GM18499 (cell line): ENCODE measurements at regions not wholly inside any gene's neighbourhood (a gene's known extent, or its start where the extent isn't known, plus 50 kb on each side); places are given as distances from the start of the nearest gene placed in this dataset.
A peak's percentile ranks its signal among the peaks of the same experiment; 100 is the strongest.

Experiments used
- ATAC-seq: cut with Tn5 transposase; IDR thresholded peaks from one replicate; pipeline ENCODE4 v1.9.1; 2021; ENCODE audit warnings: moderate number of reproducible peaks; ENCODE audit not compliant: insufficient read depth, unreplicated experiment

DNA sequence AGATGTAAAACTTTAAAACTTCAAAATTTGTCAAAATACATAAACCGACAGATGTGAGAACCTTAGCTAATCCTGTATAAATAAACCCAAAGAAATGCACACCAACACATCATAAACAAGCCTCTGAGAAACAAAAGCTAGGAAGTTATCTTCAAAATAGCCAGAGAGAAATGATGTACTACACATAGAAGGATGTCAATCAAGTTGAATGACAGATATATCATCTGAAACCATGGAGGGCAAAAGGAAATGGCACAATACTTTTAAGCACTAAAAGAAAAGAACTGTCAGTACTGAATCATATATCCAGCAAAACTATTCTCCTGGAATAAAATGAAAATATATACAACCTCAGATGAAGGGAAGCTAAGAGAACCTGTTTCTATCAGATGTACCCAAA, 595.1 kb upstream of the PTGER4 start:
- ATAC-seq = no peak

DNA sequence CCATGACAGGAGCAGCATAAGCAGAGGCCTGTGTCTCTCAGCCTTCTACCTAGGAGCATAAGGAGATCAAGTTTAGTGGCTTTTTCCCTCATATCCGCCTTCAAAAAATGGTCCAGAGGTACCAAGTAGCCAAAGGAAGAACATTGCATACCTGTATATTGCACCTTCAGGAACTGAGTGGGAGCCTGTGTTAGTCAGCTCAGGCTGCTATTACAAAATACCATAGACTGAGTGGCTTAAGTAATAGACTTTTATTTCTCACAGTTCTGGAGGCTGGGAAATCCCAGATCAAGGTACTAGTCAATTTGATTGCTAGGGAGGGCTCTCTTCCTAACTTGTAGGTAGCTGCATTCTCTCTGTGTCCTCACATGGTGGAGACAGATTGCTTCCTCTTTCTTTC, 597.4 kb upstream of the PTGER4 start:
- ATAC-seq = no peak

DNA sequence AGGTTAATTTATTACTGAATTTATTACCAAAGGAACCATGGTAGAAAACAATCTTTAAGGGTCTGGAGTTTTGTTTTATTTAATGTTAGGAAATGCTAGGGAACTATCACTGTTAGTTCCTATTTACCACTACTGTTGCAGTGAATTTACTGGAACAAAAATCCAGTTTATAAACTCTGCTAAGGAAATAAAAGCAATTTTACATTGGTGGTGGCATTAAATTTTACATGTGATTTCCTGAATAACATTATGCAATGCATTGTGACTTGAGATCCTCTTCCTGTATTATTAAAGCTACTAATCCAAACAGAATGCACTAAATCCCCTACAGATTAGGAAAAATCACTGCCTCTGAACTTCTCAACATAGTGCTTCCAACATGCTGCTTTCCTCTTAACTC, 599.5 kb upstream of the PTGER4 start:
- no peak for ATAC-seq

DNA sequence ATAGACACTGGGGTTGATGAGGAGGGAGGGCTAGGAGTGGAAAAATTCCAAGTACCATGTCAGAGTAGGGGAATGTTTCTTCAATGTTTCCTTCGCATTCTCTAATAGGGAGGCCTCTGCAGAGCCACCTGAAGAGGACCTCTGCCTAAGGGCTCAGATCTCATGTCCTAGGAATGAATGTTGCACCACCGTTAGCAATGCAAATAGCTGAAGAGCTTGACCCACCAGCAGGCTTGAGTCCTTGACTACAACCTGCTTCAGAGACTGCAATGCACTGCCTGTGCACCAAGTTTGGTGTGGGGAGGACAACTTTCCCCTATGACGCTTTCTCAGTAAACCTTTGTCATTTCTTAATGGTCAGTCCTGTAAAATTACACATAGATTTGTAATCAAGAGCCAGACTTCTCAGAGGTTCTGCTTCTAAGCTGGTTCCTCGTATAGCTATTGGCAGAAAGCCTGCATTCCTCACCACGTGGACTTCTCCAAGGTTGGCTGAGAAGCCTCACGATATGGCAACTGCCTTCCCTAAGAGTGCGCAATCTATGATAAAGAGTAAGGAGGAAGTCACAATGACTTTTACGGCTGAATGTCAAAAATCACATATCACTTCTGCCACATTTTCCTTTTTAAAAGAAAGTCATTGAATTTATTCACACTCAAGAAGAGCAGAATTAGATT, 600.7 kb upstream of the PTGER4 start:
- ATAC-seq = no peak

DNA sequence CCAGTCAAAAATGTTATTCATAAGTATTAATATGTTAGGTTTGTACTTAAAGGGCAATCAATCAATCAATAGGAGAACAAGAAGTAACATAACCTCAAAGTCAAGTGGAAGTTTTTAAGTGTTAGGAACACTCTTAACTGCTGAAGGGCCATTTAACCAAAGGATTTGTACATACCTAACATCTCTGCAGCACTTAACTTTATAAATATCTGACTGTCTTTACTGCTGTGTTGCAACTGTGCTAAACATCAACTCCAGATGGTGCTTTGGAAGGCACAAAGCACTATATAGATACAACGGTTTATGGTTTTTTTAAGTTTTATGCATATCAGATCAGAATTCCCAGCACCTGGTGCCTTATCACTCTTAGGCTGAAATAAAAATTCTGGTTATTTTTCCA, 604.9 kb upstream of the PTGER4 start:
- ATAC-seq = no peak

DNA sequence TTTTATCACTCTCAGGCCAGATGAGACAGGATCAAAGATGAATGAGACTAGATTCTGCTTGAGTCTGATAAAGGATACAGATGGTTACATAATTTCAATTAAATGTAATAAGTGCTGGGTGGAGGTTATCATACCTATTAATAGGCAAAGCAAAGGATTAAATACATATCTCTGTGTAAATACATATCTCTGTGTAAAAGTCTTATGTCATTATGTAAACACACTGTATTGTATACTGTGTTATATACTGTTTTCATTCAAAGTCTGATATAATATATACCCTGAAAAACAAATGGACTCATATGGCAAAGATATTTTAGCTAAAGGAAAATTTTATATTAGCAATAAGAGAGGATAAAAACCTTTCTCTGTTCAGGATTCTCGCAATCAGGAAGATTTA, 605.8 kb upstream of the PTGER4 start:
- no peak for ATAC-seq

DNA sequence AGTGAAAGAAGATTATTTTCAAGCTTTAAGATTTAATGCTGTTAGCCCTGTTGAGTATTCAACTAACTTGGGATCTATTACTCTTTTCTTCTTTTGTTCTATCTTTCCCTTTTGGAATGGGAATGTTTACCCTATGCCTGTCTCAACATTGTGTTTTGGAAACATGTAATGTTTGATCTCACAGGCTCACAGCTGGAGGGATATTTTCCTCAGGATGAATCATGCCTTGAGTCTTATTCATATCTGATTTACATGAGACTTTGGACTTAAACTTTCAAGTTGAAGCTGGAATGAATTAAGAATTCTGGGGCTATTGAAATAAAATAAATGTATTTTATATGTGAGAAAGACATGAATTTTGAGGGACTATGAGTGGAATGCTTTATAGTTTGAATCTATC, 607.8 kb upstream of the PTGER4 start:
- no peak for ATAC-seq

DNA sequence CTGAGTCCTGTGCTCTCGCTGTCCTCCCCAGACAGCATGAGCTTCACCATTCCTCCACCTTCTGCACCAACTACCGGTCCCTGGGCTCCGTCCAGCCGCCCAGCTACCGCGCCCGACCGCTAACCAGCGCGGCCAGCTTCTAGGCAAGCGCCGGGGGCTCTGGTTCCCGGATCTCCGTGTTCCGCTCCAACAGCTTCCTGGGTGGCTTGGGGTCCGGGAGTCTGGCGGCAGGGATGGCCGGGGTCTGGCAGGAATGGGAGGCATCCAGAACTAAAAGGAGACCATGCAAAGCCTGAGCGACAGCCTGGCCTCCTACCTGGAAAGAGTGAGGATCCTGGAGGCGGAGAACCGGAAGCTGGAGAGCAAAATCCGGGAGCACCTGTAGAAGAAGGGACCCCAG, 613.1 kb upstream of the PTGER4 start:
- no peak for ATAC-seq

DNA sequence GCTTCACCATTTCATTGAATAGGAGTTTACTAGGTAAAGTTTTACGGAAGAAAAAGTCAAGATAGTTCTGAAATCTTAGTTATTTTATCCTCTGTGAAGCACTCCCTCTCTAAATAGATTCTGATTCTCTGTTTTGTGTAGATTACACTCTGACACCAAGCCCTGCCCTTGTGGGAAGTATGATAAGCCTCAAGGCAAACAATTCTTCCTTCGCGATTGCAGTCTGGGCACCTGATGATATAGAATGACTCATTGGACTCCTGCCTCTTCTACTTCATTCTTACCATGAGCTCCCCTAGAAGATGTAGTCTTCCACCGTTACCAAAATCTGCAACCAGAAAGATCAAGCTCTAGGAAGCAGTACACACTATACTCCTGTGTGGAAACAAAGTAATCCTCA, 626.9 kb upstream of the PTGER4 start:
- ATAC-seq = no peak

DNA sequence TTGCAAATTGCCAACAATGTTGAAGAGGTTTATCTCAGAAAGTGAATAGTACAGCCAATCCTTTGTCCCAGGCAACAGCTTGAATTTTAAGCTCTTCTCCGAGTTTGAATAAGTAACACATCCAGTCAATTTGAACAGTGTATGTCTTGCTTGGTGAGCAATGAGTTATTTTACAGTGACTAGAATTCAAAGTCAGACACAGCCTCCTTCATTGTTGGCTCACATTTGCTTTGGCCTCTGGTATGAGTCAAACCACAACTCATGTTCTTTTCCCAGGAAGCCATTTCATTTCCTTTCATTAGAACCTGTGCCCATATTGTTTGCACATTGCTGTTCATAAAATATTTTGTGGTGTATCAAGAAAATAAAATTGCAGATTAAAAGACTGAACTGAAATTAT, 622.0 kb upstream of the DAB2 start:
- ATAC-seq = no peak

DNA sequence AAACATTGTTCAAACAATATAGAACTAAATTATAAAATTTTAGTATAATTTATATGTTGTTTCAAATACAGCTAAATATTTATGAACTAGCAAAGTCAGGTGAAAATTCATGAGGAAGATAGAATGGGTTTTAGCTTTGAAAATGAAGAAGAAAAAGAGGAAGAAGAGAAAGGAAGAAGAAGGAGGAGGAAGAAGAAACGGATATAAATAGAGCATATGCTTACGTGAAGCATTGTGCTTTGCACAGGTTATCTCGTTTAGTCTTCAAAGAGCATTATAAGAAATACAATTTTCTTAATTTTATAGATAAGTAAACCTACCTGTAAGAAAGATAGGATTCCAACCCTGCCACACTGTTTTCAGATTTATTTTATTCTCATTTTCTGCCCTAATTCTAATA, 620.6 kb upstream of the DAB2 start:
- ATAC-seq = no peak

DNA sequence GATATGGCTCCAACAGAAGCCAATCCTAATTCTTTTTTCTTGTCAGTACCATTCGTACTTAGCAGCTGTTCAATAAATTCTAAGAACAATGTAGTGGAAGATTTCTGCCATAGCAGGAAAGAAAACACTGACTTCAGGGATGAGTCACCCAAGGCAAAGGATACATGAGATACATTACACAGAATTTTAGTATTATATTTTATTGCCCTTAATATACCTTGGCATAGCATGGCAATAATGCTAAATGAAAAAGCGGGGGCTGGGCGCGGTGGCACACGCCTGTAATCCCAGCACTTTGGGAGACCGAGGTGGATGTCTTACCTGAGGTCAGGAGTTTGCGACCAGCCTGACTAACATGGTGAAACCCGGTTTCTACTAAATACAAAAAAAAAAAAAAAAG, 619.1 kb upstream of the DAB2 start:
- ATAC-seq = no peak

DNA sequence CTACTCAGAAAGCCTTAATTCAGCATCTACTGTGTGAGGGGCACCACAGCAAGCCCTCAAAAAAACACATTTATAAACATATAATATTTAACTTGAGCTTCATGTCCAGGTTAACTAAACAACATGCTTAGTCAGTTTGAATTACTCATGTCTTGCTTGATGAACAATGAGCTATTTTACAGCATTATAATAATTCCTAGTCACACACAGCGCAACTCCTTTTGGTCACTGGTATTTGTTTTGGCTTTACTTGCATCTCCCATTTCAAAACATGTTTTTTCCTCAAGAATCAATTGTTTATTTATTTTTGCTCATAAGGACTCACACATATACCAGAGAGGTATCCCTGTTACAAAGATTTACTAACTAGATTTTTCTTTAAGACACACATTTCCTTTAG, 616.7 kb upstream of the DAB2 start:
- no peak for ATAC-seq

DNA sequence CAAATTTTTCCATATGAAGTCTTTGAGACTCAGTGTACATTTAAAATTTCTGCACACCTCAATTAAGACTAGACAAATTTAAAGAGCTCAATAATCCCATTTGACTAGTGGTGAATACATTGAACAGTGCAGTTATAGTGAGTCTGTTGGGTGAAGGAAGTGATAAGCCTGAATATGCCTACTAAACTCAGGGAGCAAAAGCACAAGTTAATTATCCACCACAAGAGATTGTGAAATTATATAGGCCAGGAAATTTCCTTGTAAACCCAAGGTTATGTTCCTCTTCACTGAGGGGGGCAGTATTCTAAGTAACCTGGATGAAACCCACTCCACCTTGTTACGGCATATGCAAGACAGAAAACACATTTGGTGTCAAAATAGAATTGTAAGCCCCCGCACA, 612.9 kb upstream of the DAB2 start:
- ATAC-seq = no peak

DNA sequence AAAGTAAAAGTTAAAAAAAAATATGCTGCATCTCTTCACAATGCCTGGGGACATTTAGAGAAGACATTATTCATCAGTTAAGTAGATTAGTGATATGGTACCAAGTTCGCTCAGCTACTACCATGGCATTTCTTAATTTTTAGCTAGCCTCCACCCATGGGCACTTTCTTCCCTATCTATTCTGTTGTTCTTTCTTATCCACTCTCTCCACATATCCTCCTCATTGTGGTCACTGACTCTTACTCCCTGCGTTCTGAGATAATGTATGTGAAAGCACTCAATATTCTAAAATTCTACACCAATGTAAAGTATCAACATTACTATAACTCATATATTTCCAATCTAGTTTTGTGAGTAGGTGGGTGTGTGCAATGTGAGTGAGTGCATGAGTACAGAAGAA, 609.7 kb upstream of the DAB2 start:
- no peak for ATAC-seq

DNA sequence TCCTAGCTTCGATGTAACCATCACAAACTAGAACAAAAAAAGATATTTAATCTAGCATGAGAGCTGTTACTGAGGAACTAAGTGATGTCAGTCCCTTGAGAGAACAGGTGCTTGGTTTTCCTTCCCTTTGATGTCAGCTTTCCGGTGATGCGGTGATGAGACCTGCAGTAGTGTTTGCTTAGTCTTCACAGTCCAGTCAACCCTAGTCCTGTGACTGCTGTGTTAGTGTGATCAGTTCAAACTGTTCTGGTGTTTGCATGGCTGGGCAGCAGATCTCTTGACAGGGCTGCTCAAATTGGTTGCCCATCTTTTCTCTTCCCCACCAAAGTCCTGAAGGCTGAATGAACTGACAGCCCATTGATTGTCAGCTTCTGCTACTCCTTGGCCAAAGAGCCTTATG, 608.6 kb upstream of the DAB2 start:
- ATAC-seq = peak; percentile 86

DNA sequence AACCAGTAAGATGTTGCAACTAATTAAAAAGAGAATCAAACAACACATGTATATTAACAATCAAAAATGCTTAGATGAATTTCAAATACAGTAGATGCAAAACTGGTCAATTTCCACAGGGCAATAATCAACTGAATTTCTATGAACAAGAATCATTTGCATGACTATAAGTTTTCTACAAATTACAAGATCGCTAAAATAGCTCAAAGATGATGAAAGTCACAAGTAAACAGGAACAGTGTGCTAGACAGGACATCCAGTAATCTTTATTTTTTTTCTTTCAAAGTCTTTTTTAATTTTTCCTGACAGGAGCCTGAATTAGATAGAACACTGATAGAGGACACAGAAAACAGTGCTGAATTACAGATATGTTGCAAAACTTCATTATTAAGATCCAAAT, 608.2 kb upstream of the DAB2 start:
- no peak for ATAC-seq

DNA sequence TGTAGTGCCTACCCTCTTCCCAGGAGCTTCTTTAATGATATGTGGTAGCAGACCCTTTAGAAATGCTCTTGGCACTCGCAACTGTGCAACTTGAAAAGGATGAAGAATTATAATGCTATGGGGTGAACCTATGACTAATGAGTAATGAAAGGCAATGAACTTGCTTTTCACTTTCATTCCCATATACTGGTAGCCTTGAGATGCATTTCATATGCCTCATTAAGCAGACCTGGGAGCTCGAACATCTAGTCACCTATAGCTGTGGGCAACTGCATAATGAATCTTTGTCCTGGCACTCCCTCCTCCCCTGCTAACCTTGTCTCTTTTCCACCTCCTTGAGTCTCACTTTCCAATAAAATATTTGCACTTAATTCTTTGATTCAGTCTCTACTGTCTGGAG, 605.9 kb upstream of the DAB2 start:
- no peak for ATAC-seq

DNA sequence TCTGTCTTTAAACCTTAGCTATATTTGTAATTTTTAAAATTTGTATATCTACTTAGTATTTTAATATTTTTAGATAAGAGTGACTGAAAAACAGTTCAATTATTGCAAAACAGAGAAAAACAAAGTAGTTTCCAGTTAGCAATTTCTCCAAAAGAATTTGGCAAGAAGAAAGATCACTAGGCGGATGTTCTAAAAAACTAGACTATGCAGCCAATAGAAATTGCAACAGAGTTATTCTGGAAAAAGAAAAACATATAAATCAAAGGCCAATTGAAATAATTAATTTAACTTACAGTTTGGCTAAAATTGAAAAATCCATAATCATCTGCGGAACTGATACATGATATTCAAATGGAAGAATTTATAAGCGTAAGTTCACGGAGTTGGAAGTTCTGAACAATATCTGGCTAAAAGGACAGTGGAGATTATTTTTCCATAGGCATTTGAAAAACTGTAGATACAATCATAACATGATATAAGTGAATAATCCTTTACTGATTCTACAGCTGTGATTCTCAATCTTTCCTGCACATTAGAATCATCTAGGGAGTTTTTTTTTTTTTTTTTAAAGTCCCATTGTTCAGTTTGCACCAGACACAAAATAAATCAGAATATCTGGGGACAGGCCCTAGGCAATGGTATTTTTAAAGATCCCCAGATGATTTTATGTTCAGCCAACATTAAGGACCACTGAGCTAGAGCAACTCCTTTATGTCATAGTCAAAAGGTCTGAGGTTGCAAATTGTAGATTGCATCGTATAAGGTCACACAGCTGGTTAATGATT, 605.1 kb upstream of the DAB2 start:
- ATAC-seq = no peak

DNA sequence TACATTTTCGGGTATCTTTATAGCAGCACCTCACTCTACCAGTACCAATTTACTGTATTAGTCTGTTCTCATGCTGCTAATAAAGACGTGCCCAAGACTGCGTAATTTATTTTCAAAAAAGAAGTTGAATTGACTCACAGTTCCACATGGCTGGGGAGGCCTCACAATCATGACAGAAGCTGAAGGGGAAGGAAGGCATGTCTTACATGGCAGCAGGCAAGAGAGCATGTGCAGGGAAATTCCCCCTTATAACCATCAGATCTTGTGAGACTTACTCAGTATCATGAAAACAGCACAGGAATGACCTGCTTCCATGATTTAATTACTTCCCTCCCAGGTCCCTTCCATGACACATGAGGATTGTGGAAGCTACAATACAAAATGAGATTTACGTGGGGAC, 602.6 kb upstream of the DAB2 start:
- ATAC-seq = no peak

DNA sequence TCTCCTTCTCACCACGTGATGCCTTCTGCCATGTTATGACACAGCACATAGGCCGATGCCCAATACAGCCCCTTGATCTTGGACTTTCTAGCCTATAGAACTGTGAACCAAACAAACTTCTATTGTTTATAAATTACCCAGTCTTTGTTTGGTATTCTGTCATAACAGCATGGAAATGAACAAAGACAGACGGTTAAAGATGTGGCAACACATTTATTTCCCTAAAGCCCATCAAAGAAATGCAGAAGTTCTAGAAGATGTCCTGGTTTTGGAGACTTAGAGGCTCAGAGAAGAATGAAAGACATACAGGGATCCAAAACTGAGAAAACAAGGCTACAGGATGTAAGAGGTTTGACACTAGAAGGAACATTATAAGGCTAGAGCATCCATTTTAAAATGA, 600.8 kb upstream of the DAB2 start:
- ATAC-seq = no peak

DNA sequence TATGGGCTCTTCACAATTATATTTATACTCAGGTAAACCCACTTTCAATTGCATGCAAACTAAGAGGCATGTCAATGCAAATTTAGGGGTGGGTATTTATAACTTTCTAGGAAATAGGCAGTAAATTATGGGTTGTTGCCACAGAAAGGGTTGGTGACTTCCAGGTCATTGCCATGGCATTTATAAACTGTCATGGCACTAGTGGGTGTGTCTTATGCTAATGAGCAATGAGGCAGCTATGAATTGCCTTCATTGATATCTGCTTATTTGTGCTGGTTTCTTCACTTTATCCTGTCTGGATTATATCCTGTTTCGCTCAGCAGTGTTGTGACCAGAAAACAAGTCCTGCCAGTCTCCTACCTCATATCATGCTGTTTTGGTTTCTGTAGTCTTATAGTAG, 597.3 kb upstream of the DAB2 start:
- no peak for ATAC-seq
